NOMO-1 treated with DMSO at 0.1 percent for 48 hours (cell line): ENCODE measurements at regions not wholly inside any gene's neighbourhood (a gene's known extent, or its start where the extent isn't known, plus 50 kb on each side); places are given as distances from the start of the nearest gene placed in this dataset.
"Not testable (repeated sequence)": the region's sequence is repeated elsewhere in the genome, so short reads cannot be mapped to it uniquely, and the experiment has no call there.

Experiments
- DNase-seq: peaks from one replicate; lab custom pipeline; 2025; ENCODE audit not compliant: unreplicated experiment; lab: John Stamatoyannopoulos, UW

DNA sequence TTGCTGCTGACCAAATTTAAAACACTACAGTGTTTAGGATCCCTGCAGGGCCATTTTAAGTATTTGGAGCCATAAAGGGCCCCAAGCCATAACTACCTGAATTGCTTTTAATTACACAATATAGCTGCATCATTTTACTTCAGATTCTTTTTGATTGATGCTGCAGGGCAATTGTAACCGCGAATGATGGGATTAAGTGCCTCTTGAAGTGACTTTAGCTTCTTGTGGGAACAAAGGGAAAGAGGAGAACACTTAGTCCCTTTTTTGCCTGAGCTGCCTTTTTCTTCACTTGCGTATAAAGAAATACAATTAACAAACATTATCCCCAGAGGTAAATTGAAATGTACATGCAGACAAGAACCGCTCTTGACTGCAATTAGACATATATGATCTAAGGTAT, 228.5 kb downstream of the ZIC5 start:
- no peak for DNase-seq

DNA sequence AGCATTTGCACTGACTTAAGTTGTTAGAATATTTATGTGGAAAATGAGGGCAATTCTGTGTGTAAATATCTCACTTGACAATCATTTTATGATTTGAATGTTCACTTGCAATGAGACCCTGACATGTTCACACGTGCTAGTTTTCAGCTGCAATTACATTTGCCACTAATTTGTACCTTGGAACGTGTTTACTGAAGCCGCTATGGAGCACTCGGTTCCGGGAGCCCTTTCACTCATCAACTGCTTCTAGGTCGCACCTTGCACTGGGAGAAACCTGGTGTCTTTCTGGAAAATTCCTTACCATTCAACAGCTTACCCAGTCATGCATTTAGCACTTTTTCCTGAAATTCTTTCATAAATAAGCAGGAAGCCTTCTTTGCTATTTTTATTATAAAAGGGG, 229.6 kb downstream of the ZIC5 start:
- no peak for DNase-seq

DNA sequence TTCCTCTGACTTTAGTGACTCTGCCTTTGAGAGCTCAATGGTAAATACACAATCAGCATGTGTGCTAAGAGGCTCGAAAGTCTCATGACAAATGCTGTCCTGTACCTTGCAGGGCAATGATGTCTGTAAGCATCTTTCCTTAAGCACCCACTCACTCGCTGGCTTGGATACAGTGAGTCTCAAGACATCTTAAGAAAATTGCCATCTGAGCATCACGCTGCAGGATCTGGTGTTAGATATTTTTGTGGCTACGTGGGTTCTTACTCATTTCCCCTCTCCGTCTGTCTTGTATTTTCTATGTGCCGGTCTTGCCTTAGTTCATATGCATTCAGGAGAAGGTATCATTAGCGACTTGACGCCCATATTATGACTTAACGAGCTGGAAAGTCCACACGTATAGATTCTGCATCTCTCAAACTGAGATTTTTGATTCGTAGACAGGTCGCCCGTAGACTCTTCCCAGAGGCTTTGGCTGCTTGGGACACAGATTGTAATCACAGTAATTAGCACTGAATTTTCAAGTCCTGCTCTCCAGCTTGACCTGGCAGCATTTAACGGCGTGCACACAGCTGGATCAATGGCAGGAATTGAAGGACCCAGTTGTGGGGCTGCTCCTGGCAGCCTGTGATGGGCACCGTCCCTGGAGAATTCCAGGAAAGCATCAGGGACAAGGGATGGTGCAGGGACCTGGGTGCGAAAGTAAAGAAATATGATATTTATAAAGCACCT, 231.2 kb downstream of the ZIC5 start:
- DNase-seq = no peak

DNA sequence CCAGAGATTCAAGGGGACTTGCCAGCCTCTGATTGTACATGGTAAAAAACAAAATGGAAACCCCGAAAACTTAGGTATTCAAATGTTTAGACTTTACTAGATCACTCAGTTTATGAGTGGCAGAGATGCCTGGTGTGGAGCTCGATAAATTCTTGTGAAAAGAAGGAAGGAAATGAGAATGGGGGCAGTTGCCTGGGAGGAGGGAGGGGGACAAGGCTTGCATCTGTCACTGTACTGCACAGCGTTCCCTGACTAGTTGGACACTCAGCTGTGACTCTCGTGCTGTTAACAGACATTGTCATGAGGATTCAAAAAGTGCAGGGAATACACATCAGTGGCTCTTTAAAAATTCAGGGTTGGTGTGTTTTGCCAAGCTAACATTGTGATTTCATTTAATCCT, 232.9 kb downstream of the ZIC5 start:
- DNase-seq = peak; percentile 1

DNA sequence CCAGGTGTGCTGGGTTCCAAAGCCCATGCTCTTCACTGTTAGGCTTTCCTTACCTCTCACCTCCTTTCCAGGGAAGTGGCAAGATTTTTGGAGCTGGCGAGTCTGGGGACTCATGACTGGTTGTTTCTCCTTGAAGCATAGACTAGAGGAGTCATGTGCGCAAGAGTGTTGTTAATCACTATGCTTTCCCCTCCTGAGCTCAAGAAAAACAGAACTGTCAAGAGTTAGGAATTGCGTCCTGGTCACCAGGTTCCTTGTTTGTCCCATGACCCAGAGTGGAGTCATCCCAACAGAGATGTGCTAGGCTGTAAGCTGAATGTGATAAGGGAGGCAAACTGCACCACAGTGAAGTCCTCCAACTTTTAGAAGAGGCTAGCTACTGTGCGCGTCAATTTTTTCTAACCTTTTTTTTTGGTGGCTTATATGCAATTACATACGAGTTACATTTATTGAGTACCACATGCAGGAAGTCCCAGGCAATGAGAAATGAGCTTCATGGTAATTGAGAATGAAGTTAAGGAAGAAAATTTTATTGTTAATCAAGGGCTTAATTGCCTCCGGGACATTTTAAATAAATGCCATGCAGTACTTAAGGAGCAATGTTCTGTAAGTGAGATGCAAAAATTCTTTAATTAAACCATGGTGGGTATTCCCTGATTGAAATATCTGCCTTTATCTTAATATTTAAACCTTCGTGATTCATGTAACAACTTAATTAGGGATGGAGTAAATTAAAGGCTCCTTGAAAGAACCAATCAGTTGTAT, 233.9 kb downstream of the ZIC5 start:
- no peak for DNase-seq

DNA sequence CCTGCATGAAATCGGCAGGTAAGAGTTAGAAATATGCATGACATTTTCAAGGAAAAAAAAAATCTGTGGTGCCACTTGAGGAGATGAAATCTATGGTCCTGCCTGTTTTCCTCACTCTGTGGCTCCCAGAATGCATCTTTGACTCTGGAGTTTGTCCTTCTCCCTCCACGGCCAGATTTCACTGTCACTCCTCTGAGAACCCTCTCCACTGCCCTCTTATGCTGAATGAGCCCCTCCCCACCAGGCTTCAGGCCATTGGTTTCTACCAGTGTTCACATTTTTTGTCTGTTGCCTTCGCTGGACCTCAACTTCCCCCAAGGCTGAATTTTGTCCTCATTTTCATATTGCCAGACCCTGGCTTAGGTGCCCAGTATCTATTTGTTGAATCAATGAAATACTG, 235.0 kb downstream of the ZIC5 start:
- no peak for DNase-seq

DNA sequence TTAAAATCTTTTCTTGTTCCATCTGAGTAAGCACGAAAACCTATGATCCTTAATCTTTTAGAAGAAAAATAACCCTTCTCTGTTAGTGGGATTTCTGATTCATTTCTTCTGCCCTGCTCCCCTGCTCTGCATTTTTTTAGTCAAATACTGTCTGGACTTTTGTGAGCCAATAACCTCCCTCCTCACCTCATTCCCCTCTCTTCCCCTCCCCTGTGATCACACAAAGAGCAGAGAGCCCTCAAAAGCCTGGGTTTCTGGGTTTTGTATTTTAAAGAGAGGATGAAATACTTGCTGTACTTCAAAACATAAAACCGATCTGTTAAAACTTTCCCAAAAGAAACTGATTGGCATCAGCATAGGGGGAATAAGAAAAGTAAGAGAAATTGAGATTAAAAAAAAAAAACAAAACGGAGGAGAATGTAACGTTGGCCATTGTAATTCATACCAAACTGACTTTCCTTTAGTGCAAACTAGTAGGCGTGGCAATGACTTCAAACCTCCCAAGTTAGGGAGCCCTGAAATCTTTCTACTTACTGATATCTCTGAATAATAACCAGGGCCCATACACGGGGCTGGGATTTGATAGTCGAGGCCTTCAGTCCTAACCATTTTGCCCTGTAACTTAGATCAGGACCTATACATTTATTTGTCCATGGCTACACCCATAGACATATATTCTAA, 232.9 kb downstream of the TM9SF2 start:
- no peak for DNase-seq

DNA sequence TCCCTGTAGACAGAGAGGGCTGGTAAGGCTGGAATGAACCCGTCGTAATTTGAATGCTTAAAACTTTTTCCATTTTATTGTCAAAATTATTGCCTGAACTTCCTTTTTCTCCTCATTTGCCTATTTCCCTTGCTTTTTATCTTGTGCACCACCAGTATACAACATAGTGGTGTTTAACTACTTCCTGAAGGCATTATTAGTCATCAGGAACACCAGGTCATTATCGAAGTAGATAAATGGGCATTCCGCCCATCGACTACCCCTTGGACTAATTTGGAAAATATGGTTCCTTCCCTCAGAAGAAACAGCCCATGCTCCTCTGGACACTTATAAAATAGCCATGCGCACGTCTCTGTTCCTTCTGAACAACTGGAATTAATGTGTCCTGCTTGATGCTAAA, 232.1 kb downstream of the TM9SF2 start:
- DNase-seq = no peak

DNA sequence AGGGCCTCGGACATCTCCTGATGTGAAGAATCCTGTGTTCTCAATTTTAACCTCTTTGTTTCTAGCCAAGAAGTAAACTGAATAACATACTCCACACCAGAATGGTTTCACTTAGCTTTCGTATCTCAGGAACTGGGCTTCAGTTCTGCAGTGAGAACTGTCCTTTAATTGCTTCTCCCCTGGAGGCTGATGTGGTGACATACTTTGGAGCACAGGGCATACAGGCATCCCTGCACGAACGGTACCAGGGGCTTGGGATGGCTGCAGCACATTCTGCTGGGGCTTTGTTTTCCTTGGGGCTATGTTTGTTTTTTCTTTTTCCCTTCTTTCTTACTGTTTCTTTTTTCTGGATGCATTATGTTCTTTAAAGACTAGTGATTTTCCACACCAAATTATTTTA, 230.5 kb downstream of the TM9SF2 start:
- no peak for DNase-seq

DNA sequence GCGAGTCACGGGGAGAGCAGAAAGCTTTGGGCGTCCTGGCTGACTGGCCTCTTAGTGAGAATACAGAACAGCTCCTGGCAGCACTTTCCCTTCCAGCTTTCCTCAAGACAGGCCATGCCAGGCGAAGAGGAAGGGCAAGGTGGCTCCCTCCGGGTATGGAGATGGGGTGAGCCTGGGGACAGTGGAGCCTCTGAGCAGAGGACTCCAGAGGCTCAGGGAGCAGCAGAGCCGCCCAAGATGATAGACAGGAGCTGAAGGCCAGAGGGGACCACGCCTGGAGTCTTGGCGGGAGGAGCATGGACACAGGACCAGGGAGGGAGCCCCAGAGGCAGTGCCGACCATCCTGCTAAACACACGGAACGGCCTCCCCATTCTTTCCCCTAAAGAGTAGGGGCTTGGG, 229.1 kb downstream of the TM9SF2 start:
- DNase-seq = no peak

DNA sequence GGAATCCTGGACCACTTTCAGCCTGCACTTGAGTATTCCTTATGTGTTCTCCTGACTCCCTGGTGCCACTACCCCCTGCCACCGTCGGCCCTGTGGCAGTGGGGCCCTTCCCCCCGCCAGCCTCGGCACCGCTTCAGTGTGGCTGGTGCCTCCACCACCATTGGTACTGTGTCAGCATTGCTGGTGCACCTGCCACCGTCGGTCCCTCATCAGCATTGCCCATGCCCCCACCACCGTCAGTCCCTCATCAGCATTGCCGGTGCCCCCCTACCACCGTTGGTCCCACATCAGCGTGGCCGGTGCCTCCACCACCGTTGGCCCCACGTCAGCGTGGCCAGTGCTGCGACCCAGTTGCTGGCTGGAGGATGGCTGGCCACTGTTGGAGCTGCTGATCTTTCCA, 228.5 kb downstream of the TM9SF2 start:
- no peak for DNase-seq

DNA sequence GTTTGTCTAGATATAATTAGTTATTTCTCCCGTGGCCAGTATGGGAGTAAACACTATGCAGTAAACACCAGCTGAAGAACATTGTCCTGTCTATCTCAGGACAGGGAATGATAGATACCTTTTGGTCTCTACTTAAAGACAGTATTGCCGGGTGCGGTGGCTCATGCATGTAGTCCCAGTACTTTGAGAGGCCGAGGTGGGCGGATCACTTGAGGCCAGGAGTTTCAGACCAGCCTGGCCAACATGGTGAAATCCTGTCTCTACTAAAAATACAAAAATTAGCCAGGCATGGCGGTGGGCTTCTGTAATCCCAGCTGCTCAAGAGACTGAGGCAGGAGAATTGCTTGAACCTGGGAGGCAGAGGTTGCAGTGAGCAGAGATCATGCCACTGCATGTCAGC, 226.4 kb downstream of the TM9SF2 start:
- DNase-seq = not testable (repeated sequence)

DNA sequence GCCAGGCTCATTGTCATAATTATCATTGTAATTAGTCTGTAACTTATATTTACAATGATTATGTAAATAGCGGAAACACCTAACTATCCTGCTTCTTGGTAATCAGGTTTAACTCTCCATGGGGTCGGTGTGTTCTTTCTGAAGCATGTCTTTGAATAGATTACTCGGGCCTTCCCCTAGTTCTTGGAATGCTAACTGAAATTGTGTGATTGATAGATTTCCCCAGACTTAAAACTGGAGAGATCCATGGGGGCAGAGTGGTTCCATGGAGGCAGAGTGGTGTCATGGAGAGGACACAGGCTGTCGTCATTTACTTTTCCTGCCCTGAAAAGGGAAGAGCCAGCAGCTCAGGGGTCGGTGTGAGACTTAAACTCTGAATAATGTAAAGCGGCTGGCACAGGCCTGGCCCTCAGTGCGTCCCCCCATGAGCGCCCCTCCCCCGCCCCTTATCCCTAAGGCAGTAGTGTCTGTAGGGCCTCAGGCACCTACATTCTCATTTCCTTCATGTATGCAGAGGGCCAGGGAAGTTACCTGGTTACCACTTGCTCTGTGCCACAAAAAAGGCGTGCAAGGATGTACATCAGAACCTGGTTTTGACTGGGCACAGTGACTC, 225.1 kb downstream of the TM9SF2 start:
- no peak for DNase-seq

DNA sequence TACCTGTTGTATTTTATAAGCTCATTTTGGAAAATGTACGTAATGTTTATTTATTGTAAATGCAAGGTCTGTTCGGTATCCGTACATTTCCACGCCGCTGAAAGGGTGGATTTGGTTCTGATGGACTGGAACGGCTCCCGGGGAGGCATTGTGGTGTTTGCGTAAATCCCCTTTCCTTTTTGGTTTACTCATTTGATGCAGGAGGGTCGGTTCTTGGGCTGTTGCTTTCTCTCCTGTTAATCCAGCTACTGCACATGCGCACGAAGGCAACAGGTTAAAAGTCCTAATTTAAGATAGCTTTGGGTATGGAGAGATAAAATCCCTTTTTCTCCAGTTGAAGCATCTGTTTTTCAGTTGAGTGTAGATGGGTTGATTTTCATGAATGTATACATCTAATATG, 224.4 kb downstream of the TM9SF2 start:
- DNase-seq = no peak

DNA sequence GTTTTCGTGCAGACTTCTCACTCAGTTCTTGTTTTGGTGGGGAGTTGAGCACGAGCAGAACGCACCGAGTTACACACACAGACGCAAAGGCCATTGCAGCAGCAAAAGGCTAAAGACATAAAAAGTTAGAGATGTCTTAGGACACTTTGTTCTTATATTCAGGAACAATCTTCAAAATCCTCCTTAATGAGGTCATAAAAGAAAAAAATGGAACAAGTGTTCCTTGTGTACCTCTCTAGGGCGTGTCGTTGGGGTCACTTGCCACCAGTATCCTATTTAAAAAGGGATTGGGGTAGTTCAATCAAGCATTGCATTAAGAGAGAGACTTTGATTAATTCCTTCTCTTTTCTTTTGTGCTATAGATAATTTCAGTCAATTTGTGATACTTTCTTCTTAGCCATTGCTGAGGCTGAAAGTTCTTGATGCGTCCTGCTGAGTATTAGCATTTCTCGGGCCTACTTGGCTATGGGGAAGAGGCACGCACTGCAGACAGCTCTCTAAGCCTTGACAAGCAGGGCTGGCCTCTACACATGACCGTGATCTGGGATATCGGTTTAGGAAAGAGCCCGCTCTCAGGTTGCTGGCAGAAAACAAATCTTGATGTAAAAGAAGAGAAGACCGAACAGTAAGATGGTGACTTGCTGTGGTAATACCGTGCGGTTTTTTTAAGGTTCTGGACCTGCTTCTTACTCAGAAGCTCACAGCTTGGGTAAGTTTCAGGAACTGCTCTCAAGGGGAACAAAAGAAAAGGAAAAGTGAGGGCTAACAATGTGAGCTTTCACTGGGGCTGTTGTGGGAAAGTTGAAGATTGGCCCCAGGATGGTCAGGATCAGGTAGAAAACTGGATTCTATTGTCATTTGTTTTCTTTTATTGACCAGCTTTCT, 223.6 kb downstream of the TM9SF2 start:
- no peak for DNase-seq

DNA sequence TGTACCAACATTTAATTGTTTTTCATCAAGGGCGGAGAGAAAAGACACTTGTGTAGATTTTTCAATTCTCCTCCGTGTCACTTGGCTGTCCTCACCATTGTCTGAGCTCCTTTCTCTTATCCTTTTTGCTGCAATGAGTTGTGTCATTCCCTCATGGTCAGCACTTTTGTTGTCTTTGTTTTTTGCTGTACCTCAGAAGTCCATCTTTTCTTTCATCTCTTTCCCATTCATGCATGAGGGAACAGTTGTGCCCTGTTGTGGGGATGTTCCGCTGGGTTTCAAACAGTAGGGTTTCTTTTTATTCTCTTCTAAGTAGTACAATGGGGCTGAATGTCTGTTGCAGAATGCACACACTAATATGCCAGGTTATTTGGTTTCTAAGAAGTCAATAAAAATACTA, 222.6 kb downstream of the TM9SF2 start:
- DNase-seq = no peak

DNA sequence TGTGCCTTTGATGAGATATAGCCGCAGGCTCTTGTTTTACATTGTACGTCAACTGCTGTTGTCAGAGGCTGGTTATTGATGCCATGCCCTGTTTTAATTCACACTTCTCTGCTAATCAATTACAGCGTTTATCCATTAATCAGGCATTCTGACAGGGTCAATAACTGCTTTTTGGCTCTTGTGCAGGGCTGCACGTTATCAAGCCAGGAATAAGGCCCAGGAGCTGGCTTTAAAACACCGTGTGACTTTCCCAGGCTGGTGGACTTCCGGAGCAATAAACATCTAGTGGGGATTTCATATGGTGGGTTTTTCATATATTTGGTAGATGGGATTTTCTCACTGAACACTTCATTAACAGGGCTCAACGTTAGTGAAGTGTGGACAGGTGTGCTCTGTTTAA, 221.7 kb downstream of the TM9SF2 start:
- no peak for DNase-seq

DNA sequence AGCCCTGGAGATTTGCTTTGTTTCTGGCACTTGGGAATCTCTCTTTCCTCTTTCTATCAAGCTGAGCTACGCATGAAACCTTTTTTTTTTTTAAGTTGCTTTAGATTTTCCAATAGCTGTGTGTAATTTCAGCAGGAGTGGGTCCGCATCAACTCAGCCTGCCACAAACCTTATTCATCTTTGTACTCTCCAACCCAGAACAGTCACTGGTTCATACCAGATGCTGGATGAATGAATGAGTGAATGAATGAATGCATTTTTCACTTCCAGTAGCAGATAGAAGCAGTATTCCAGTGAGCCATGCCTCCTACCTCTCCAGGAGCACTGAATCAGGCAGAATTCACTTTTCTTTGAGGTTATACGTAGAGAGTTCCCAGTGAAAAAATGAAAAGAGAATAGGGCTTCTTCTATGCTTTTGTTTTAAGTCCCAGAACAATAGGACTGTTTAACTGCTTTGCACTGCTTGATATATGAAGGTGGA, 221.1 kb downstream of the TM9SF2 start:
- no peak for DNase-seq

DNA sequence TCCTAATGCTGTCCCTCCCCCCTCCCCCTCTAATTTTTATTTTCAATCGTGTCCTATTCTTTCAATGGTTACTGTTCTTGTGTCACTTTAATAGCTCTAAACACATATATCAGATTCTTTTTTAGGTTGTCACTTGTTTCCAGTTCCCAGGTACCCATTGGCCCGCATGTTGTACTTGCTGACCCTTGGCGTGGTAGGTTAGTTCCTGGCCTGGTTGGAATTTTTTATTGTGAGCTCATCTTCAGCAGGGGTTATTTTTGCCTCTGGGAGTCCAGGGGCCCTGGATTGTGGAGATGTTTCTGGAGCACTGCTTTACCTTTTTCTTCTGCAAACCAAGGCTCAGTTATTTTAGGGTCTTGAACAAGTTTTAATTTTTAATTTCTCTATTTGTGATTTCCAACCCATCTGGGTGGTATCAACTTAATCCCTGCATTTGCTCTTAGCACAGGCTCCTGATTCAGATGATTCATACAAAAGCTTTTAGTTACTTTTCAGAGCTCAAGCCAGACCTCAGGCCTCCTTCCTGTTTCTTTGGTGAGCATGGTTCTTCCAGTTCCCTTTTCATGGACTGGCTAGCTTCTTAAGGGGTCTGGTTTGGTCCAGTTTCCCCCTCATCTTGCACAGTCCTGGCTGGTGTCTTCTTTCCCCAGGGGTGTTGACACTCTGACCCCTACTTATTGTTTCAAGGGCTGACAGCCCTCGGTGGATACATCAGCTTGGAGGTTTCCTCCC, 220.5 kb downstream of the TM9SF2 start:
- DNase-seq = peak; percentile 76
